ENCODE measurements at regions not wholly inside any gene's neighbourhood (a gene's known extent, or its start where the extent isn't known, plus 50 kb on each side); places are given as distances from the start of the nearest gene placed in this dataset.
"Not testable (repeated sequence)": the region's sequence is repeated elsewhere in the genome, so short reads cannot be mapped to it uniquely, and the experiment has no call there.

DNA sequence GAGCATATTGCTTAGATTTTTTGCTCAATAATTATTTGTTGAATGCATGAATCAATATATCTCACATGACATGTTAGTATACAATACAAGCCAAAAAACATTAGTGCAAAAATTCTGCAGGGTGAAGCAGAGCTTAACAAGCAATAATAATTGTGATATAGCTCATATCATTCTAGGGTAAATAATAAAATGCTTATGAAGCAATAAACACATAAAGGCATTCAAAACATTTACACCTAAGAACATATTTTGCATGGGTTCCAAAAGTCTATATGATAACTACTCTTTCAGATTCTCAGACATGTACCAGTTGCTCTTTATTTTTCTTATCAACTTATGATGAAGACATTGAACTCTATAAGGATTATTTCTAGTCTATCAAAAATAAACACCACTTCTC is 886.2 kb downstream of the TRHDE start:
- ATAC-seq (no peak), DNase-seq (no peak)
- intact Hi-C loops (cut with DNase I), result no loop called here

DNA sequence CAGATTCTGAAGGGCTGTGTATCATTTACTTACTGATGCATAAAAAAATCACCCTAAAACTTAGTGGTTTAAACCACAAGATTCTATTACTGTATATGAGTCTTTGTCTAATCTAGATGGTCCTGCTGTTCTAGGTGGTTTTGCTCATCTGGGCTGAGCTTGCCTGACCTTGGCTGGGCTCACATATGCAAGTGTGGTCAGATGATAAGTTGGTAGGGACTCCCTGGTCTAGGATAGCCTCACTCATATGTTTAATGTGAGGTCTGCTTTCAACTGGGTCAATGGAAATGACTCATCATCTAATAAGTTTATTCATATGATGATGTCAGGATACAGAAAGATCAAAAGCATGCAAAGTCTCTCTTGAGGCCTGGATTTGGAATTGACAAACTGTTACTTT is 887.8 kb downstream of the TRHDE start:
- intact Hi-C loops (cut with DNase I), result no loop called here
- ATAC-seq (no peak), DNase-seq (no peak)

DNA sequence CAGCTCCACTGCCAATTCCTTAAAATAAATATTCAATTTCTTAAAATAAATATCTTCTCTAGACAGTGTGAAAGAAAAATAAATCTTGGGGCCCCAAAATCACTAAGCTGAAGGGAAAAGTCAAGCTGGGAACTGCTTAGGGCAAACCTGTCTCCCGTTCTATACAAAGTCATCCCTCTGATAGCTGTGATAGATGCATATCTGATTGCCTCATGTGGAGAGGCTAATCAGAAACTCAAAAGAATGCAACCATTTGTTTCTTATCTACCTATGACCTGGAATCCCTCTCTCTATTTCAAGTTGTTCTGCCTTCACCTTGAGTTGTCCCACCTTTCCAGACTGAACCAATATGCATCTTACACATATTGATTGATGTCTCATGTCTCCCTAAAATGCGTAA is 889.8 kb downstream of the TRHDE start:
- ATAC-seq, result no peak
- no peak for DNase-seq
- intact Hi-C loops (cut with DNase I), result no loop called here

DNA sequence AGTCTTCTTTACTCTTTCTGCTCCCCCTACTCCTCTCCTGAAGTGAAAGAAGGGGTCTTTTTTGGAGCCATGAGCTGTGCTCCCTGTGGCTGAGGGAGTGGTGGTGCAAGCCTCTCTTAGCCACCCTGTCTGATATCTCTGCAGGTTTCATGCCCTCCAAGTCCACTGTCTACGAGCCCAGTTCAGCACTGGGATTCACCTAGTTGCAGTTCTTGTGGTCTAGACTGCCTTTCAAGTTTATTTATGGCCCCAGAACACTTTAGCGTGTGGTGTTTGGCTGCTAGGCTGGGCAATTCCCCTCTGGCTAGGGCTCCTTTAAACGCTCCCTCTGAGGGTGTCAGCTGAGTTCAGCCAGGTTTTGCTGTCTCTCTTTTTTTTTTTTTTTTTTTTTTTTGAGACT is 908.6 kb downstream of the TRHDE start:
- ATAC-seq (no peak), DNase-seq (no peak)
- intact Hi-C loops (cut with DNase I), result no loop called here

DNA sequence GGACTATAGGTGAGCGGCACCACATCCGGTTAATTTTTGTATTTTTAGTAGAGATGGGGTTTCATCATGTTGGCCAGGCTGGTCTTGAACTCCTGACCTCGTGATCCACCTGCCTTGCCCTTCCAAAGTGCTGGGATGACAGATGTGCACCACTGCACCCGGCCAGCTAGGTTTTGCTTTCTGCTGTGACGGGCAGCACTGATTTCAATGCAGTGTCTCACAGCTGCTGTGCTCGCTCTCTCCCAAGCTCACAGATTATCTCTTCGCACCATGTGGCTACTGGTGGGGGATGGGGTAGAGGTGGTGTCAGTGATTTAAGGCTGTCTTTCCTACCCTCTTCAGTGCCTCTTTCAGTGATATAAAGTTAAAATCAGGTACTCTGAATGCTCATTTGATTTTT is 909.1 kb downstream of the TRHDE start:
- ATAC-seq (no peak), DNase-seq (no peak)
- intact Hi-C loops (cut with DNase I), result no loop called here

DNA sequence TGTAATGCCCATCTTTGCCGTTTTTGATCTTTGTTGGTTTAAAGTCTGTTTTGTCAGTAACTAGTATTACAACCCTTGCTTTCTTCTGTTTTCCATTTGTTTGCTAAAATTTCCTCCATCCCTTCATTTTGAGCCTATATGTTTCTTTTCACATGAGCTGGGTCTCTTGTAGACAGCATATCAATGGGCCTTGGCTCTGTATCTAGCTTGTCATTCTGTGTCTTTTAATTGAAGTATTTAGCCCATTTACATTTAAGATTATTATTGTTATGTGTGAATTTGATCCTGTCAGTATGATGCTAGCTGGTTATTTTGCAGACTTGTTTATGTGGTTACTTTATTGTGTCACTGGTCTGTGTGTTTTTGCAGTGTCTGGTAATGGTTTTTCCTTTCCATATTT is 913.2 kb downstream of the TRHDE start:
- ATAC-seq (no peak), DNase-seq (no peak)
- intact Hi-C loops (cut with DNase I), result no loop called here

DNA sequence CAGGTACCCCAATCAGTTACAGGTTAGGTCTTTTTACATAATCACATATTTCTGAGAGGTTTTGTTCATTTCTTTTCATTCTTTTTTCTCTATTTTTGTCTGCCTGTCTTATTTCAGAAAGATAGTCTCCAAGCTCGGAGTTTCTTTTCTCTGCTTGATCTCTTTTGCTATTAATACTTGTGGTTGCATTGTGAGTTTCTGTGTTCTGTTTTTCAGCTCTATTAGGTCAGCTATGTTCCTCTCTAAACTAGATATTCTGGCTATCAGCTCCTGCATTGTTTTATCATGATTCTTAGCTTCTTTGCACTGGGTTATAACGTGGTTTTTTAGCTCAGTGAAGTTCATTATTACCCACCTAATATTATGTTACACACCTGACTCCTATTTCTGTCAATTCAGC is 914.1 kb downstream of the TRHDE start:
- no peak for ATAC-seq
- intact Hi-C loops (cut with DNase I), result no loop called here
- DNase-seq, result no peak

DNA sequence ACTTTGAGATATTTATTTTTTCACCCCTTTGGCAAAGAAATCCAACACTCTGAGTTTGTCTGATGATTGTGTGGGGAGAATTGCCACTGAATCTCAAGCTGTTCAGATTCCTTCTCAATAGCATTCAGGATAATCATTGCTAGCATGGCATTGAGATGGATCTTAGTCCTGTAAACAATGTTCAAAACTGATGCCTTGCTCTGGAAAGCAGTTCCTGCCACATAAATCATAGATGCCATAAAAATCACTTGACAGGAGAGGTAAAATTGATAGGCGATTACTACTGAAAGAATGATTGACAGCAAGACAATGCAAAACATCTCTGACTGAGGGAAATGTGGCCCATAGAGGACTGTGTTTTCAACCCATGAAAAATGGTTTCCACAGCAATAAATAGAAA is 915.6 kb downstream of the TRHDE start:
- DNase-seq (no peak), ATAC-seq (no peak)
- intact Hi-C loops (cut with DNase I), result no loop called here

DNA sequence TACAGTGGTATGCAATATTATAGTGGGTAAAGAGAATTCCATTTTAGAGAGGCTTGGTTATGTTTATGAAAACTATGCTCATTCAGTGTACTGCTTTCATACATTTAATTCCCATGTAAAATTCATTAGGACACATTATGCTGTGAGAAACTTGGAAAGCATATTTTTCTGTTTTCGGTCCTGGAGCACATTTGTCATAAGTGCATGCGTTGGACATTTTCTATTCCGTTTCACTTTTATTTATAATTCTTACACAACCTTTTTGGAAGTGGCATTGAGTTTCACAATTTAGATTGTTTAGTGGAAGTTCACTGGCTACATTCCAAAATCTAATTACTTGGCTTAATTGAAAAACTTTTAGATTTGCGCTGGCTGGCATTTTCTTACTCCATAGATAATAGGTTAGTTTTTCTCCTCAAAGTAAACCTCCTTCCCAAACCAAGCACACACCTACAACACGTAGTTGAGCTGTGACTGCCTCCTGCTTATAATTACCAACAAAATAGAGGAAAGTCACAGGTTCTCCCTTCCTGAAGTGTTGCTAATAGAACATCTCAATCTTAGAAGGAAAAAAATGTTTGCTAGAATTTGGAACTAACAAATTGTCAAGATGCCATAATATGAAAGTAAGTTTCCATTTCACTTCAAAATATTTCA is 938.5 kb downstream of the TRHDE start:
- ATAC-seq (no peak), DNase-seq (no peak)
- intact Hi-C loops (cut with DNase I), result no loop called here

DNA sequence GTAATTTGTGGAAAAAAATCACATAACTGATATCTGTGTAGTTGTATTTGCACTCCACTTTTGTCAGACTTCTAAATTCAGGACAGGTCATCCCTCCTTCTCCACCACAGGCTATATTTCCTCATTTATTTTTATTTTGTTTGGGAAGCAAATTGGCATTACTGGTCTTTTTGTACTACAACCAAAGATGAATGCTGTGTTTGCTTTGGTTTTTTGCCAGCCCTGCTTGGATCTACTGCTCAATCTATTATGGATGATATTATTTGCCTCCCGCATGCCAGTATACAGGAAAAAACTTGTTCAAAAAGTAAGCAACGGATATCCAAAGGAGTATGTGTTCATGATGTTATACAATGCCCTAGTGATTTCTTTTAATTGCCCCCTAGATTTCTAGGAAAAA is 948.8 kb downstream of the TRHDE start:
- ATAC-seq, result no peak
- no peak for DNase-seq
- intact Hi-C loops (cut with DNase I), result no loop called here

DNA sequence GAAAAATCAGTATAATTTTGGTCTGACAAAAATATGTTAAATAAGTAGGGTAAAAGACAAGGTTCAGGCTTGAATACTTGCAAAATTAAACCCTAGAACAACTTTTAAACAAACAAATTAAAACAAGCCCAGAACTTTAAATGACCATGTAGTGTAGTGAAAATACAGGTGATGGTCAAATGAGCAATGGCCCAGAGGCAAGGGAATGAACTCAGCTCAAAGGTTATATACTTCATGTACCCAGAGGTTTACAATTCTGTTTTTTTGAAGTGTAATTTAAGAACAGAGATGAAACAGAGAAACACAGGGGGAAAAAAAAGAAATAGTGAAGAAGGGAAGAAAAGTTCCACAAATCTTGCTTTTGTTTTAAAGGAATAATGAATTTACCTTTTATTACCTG is 949.2 kb downstream of the TRHDE start:
- intact Hi-C loops (cut with DNase I), result no loop called here
- ATAC-seq (no peak), DNase-seq (no peak)

DNA sequence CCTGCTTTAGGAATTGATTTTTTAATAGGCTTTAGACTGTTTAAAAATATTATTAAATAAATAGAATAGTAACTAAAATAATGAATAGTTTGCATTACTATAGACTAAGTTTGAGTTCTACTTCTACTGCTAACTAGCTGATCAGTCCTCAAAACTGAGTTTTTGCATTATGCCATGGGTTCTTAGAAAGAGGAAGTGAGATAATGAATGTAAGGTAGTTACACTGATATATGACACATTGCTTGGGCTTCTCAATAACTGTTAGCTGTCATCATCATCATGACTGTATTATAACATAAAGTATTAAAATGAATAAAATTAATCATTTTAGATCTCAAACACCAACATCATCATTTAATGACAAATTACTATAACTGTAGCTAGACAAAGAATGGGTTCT is 949.7 kb downstream of the TRHDE start:
- DNase-seq (no peak), ATAC-seq (no peak)
- intact Hi-C loops (cut with DNase I), result no loop called here

DNA sequence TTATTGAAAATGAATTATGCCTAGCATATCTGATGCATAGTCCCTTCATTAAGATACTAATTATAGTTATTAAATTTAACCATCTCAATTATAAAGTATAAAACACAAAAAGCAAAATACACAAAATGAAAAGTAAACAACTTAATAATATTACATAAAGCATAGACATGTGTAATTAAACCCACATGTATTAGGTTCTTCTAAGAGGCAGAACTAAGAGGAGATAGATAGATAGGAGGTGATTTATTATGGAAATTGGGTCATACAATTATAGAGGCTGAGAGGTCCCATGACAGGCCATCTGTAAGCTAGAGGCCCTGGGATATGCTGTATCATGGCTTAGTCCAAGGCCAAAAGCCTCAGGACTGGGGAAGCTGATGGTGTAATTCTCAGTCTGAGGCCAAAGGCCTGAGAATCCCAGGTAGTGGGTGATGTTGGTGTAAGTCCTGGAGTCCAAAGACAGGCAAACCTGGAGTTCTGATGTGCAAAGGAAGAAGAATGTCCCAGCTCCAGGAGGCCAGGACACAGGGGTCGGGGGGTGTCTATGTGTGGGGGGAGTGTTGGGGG is 953.3 kb downstream of the TRHDE start:
- no peak for ATAC-seq
- intact Hi-C loops (cut with DNase I), result no loop called here

DNA sequence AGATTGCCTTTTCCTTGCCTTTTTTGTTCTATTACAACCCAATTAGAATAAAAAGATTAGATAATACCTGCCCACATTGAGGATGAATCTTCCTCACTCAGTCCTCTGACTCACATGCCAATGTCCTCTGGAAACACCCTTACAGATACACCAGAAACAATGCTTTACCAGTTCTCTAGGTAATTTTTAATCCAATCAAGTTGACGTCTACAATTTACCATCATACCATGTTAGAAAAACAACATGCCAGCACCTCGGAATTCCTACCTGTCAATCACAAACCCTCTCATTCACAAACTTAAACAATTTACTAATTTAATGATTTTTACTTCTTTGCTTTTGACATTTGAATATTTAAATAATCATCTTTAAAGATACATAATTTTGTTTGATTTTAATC is 953.8 kb downstream of the TRHDE start:
- ATAC-seq, result no peak
- no peak for DNase-seq
- intact Hi-C loops (cut with DNase I), result no loop called here

More for the DNA sequence above, 953.3 kb downstream of the TRHDE start:
- no peak for DNase-seq

DNA sequence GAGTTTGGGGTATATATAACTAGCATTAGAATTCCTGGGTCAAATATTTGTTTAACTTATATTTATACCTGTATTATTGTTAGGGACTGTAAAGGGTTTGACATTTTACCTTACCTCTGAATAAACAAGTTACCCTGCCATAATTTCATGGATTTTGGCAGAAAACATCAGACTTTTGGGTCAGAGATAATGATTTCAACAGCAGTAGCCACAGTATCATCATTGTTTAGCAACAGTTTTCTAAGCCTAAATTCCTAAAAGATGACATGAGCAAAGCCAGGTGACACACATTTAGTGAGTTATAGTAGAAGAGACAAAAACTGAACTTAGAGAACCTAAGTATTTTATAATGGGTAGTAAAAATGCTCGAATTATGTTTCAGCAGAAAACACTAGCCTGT is 954.4 kb downstream of the TRHDE start:
- no peak for ATAC-seq
- no peak for DNase-seq
- intact Hi-C loops (cut with DNase I), result no loop called here

DNA sequence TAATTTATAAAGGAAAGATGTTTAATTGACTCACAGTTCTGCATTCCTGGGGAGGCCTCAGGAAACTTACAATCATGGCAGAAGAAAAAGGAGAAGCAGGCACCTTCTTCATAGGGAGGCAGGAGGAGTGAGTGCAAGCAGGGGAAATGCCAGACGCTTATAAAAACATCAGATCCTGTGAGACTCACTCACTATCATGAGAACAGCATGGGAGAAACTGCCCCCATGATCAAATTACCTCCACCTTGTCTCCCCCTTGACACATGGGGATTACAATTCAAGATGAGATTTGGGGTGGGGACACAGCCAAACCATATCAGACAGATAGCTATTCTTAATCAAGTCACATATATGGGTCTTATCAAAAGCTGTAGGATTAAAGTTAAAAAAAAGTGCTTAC is 956.7 kb downstream of the TRHDE start:
- DNase-seq; intact Hi-C loops (cut with DNase I); ATAC-seq: not testable (repeated sequence)

DNA sequence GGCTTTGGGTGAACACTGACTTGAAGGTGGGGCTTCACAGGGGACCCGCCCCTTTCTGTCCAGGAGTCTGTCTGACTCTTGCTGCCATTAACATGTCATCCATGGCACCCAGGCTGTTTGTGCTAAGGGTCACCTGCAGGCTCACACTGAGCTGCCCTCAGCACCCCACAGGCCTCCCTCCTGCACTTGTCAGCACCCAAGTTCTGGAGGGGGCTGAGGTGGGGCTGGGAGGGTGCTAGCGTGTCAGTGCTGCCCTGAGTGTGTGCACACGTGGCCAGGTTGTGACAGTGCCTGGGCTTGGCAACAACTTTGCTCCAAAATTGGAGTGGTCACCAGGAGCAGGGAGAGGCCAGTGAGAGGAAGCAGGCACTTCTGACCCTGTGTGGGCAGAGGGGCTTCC is 963.2 kb downstream of the TRHDE start:
- ATAC-seq (no peak), DNase-seq (no peak)
- intact Hi-C loops (cut with DNase I), result no loop called here

DNA sequence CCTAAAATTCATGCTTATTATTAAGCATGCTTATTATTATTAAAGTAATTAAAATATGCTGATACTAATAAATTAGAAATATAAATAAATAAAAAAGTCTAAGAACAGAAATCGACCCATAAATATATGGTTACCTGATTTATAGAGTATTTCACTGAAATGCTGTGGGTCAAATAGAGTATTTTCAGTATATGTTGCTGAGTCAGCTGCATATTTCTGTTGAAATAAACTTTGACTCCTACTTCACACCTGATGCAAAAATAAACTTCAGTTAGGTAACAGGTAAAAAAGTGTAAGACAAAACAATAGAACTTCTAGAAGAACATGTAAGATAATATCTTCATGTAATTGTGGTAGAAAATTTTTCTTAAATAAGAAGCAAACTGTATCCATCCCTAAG is 967.9 kb downstream of the TRHDE start:
- no peak for ATAC-seq
- DNase-seq, result no peak
- intact Hi-C loops (cut with DNase I), result no loop called here

DNA sequence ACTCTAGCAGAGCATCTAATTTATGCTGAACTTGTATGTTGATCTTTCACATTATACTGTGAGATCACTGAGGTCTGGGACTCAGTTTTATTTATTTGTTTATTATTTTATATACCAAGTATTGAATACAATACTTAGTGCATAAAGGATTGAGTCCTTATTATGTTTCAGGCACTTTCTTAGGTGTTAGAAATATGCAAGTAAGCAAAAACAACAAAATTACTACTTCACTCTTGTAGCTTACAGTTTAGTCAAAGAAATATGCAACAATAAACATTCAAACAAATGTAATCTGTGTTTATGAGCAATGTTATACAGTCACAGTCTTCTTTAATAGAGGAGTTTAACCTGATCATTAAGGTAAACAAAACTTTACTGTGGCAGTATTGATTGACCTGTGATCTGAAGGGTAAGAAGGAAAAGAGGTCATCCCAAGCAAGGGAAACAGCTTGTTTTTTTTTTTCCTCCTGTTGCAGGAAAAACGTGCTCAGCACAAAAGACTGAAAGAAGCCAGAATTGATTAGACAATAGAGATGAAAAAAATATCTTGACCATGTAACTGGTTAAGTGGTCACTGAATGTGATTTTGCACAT is 990.7 kb downstream of the TRHDE start:
- ATAC-seq (no peak), DNase-seq (no peak)
- intact Hi-C loops (cut with DNase I), result no loop called here

DNA sequence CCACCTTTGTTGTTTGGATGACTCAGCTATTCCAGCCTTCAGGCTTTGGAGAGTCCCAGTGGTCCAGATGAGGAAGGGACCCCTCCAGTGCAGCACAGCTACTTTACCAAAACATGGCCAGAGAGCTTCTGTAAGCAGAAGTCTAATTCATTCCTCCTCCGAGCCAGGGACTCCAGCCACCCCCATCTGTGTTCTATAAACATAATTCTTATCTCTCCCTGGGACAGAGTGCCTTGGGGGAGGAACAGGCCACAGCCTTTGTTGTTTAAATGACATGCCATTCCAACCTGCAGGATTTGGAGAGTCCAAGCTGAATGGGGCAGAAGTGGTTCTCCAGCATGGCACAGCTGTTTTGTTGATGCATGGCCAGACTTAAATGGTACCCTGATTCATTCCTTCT is 994.0 kb downstream of the TRHDE start:
- ATAC-seq (no peak), DNase-seq (no peak)
- intact Hi-C loops (cut with DNase I), result no loop called here

DNA sequence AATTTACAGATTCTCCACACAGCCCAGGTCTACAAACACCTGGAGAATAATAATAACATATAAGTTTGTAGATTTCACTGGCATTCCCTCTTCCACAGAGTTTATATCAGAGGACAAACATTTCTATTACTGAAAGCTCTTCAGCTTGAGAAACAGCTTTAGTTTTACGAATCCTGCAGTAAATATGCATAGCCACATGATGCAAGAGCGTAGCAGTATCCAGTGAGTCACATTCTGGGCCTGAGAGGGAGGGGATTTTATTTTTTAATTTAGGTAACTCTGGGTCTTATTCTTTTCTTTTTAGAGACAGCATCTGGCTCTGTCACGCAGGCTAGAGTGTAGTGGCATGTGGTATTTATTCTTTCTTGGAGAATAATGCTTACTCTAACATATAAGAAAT is 1002.8 kb downstream of the TRHDE start:
- DNase-seq (no peak), ATAC-seq (no peak)
- intact Hi-C loops (cut with DNase I), result no loop called here

Data from left cardiac atrium (tissue), 4 donors.